ENCODE measurements at regions not wholly inside any gene's neighbourhood (a gene's known extent, or its start where the extent isn't known, plus 50 kb on each side); places are given as distances from the start of the nearest gene placed in this dataset.

GRCh38 chr13:42688821-42689220 lies 92.6 kb upstream of the FAM216B start:
- Mint-ChIP-seq H3K27me3 (ENCODE audit: low read depth) (peaks cover 2% of the 10 kb centered on the region), H3K36me3 (ENCODE audit: low read depth) (no peaks in the 10 kb centered on the region), H3K9me3 (peaks cover 4% of the 10 kb centered on the region), H3K27ac (ENCODE audit: unreplicated experiment) (no peak overlapping the region), H3K4me1 (no peaks in the 10 kb centered on the region), H3K4me3 (no peak overlapping the region)
- no peak for TF ChIP-seq CTCF (conservative IDR thresholded peaks at IDR 0.05)
- DNase-seq (ENCODE audit: low read depth, low spot score): no peak

- Mint-ChIP-seq H3K27me3 (ENCODE audit: low read depth) (no peaks in the 10 kb centered on the region), H3K36me3 (ENCODE audit: low read depth) (no peaks in the 10 kb centered on the region), H3K9me3 (no peaks in the 10 kb centered on the region), H3K4me3 (no peak overlapping the region), H3K4me1 (no peaks in the 10 kb centered on the region), H3K27ac (ENCODE audit: unreplicated experiment) (no peak overlapping the region)
- no peak for DNase-seq (ENCODE audit: low read depth, low spot score)
- TF ChIP-seq CTCF (conservative IDR thresholded peaks at IDR 0.05): no peak
Measured at GRCh38 chr13:42696191-42696590, 85.2 kb upstream of the FAM216B start.

GRCh38 chr13:42699912-42700311 lies 81.5 kb upstream of the FAM216B start:
- TF ChIP-seq CTCF (conservative IDR thresholded peaks at IDR 0.05): no peak
- no peaks in the 10 kb centered on the region for H3K9me3 Mint-ChIP-seq

GRCh38 chr13:42702716-42703115 lies 78.7 kb upstream of the FAM216B start:
- Mint-ChIP-seq H3K27me3 (ENCODE audit: low read depth) (no peaks in the 10 kb centered on the region), H3K4me1 (no peaks in the 10 kb centered on the region), H3K27ac (ENCODE audit: unreplicated experiment) (no peak overlapping the region), H3K36me3 (ENCODE audit: low read depth) (no peaks in the 10 kb centered on the region), H3K9me3 (no peaks in the 10 kb centered on the region), H3K4me3 (no peak overlapping the region)
- no peak for DNase-seq (ENCODE audit: low read depth, low spot score)
- no peak for TF ChIP-seq CTCF (conservative IDR thresholded peaks at IDR 0.05)

More at GRCh38 chr13:42699912-42700311, 81.5 kb upstream of the FAM216B start:
- no peak for DNase-seq (ENCODE audit: low read depth, low spot score)
- H3K27me3 Mint-ChIP-seq (ENCODE audit: low read depth): no peaks in the 10 kb centered on the region
- H3K4me3 Mint-ChIP-seq: no peak overlapping the region
- no peaks in the 10 kb centered on the region for H3K36me3 Mint-ChIP-seq (ENCODE audit: low read depth)
- H3K27ac Mint-ChIP-seq (ENCODE audit: unreplicated experiment): no peak overlapping the region
- H3K4me1 Mint-ChIP-seq: no peaks in the 10 kb centered on the region

GRCh38 chr13:42703740-42704139 lies 77.6 kb upstream of the FAM216B start:
- no peak for DNase-seq (ENCODE audit: low read depth, low spot score)

More at GRCh38 chr13:42703740-42704139, 77.6 kb upstream of the FAM216B start:
- Mint-ChIP-seq H3K4me1 (no peaks in the 10 kb centered on the region), H3K9me3 (no peaks in the 10 kb centered on the region), H3K27me3 (ENCODE audit: low read depth) (no peaks in the 10 kb centered on the region), H3K4me3 (no peak overlapping the region), H3K27ac (ENCODE audit: unreplicated experiment) (no peak overlapping the region), H3K36me3 (ENCODE audit: low read depth) (no peaks in the 10 kb centered on the region)
- no peak for TF ChIP-seq CTCF (conservative IDR thresholded peaks at IDR 0.05)

Measured in neural crest cell (in vitro differentiated cells).